ENCODE measurements at regions not wholly inside any gene's neighbourhood (a gene's known extent, or its start where the extent isn't known, plus 50 kb on each side); places are given as distances from the start of the nearest gene placed in this dataset.

DNA sequence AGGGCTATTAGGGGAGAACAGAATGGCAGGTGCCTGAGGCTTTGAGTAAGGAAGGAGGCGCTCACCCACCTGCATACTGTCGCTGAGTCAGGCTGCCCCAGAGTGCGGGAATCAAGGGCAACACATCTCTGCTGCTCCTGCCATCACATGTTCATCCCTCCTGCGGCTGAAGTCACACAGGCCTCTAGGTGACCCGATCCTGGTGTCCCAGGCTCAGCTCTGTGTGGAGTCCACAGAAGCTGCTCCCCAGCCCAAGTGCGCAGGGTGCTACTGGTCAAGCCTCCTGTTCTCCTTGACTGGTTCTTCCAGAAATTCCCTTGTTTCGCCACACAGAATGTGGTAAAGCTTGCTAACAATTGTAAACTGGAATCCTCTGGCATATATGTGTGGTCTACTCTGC, 96.9 kb upstream of the IL6 start:
- TF ChIP-seq, protein P1, sequence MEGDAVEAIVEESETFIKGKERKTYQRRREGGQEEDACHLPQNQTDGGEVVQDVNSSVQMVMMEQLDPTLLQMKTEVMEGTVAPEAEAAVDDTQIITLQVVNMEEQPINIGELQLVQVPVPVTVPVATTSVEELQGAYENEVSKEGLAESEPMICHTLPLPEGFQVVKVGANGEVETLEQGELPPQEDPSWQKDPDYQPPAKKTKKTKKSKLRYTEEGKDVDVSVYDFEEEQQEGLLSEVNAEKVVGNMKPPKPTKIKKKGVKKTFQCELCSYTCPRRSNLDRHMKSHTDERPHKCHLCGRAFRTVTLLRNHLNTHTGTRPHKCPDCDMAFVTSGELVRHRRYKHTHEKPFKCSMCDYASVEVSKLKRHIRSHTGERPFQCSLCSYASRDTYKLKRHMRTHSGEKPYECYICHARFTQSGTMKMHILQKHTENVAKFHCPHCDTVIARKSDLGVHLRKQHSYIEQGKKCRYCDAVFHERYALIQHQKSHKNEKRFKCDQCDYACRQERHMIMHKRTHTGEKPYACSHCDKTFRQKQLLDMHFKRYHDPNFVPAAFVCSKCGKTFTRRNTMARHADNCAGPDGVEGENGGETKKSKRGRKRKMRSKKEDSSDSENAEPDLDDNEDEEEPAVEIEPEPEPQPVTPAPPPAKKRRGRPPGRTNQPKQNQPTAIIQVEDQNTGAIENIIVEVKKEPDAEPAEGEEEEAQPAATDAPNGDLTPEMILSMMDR (conservative IDR thresholded peaks at IDR 0.05; ENCODE audit: low read depth, low read length): no peak
- DNase-seq (ENCODE audit: low read depth): no peak
- H3K4me3 ChIP-seq (ENCODE audit: low read depth, low read length): no peak overlapping the region

- DNase-seq (ENCODE audit: low read depth): no peak
These were observed 97.9 kb upstream of the IL6 start for GRCh38 chr7:22629056-22629455.

GRCh38 chr7:22628112-22628511, 98.9 kb upstream of the IL6 start:
- TF ChIP-seq, protein P1 (conservative IDR thresholded peaks at IDR 0.05; ENCODE audit: low read depth, low read length): no peak
- H3K4me3 ChIP-seq (ENCODE audit: low read depth, low read length): no peak overlapping the region
- no peak for DNase-seq (ENCODE audit: low read depth)

More at GRCh38 chr7:22629056-22629455, 97.9 kb upstream of the IL6 start:
- no peak overlapping the region for H3K4me3 ChIP-seq (ENCODE audit: low read depth, low read length)
- TF ChIP-seq, protein P1 (conservative IDR thresholded peaks at IDR 0.05; ENCODE audit: low read depth, low read length): no peak

GRCh38 chr7:22627136-22627535, 99.9 kb upstream of the IL6 start:
- H3K4me3 ChIP-seq (ENCODE audit: low read depth, low read length): no peak overlapping the region
- TF ChIP-seq, protein P1 (conservative IDR thresholded peaks at IDR 0.05; ENCODE audit: low read depth, low read length): no peak
- peak; percentile 71 for DNase-seq (ENCODE audit: low read depth)

DNA sequence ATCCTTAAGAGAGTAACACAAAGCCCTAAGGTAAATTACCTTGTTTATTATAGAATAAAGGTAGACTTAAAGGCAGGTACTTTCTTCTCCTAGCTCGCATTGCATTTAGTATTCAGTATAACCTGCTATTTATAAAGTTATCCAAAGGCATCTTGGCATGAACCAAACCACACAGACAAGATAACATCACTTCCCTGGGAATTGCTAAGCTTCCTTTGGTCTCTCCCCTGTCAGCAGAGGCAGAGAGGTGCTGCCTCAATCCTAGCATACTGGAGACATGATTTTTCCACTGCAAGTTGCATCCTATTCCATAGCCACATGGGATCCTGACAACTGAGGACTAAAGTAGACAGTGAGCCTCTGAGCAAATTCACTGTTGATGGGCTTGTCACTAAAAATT, 101.7 kb upstream of the IL6 start:
- TF ChIP-seq, protein P1 (conservative IDR thresholded peaks at IDR 0.05; ENCODE audit: low read depth, low read length): no peak
- no peak for DNase-seq (ENCODE audit: low read depth)
- no peak overlapping the region for H3K4me3 ChIP-seq (ENCODE audit: low read depth, low read length)

- TF ChIP-seq, protein P1 (conservative IDR thresholded peaks at IDR 0.05; ENCODE audit: low read depth, low read length): no peak
- no peak for DNase-seq (ENCODE audit: low read depth)
- no peak overlapping the region for H3K4me3 ChIP-seq (ENCODE audit: low read depth, low read length)
These were observed 102.2 kb upstream of the IL6 start for GRCh38 chr7:22624781-22625180.

DNA sequence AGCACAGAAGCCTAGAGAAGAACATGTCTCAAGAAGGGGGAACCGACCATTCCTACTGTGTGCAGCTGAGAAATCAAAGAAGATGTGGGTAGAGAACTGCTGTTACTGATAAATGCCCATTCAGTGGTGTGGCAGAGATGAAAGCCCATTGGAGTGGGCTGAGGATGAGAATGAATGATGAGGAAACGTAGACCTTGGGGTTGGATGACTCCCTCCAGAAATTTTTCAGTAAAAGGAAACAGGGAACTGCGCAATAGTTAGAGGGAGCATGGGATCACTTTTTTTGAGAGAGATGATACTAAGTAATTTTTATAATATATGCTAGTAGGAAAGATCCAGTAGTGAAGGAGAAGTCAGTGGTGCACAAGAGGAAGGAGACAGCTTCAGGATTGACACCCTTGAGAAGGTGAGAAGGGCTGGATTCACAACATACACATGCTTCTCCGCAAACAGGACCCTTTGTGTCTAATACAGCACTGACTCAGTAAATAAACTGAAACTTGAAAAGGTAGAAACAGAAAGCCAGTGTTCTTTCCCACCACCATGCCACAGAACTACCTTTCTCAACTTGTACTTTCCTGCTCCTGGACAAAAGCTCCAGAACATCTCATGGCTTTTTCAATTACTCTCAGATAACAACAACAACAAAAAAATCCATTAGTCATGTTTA, 104.7 kb upstream of the IL6 start:
- H3K4me3 ChIP-seq (ENCODE audit: low read depth, low read length): no peak overlapping the region
- DNase-seq (ENCODE audit: low read depth): no peak
- TF ChIP-seq, protein P1 (conservative IDR thresholded peaks at IDR 0.05; ENCODE audit: low read depth, low read length): no peak
